Upper lobe of left lung (tissue), 4 donors: ENCODE measurements at regions not wholly inside any gene's neighbourhood (a gene's known extent, or its start where the extent isn't known, plus 50 kb on each side); places are given as distances from the start of the nearest gene placed in this dataset.

Experiments
- EP300 ChIP-seq, 4 donors: sonication (generic); formaldehyde crosslinking; IDR thresholded peaks; one replicate each; pipeline ENCODE4 v1.5.1; 2017; ENCODE audit warnings: antibody characterized with exemption in 4 of 4, control low read depth in 2 of 4
- TF ChIP-seq, protein P1 (sequence below), 6 experiments: fragments of 450-650 bp in 4 of 6; fragments of 200-600 bp in 2 of 6; sonication (generic) in 2 of 6; IDR thresholded peaks; one replicate each; pipeline ENCODE4 v1.5.1; 2016 to 2019; ENCODE audit warnings: antibody characterized with exemption in 6 of 6

DNA sequence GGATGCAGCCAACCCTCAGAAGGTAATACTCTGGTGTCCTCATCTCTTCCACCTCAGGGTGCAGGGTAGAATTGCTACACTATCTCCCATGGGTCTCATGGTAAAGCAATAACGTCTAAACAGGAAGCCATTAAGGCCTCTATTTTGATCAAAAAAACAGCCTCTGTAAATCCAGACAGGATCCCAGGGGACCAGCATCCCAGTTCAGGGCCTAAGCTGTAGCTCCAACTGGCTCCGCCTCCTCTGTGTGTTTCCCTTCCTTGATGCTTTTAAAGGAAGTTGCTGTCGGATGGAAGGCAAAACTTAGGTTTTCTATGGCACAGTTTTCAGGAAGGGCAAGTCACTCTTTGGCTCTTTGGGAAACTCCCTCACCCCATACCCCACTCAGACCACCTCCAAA lies 222.0 kb downstream of the MAFB start:
- TF ChIP-seq, protein P1, sequence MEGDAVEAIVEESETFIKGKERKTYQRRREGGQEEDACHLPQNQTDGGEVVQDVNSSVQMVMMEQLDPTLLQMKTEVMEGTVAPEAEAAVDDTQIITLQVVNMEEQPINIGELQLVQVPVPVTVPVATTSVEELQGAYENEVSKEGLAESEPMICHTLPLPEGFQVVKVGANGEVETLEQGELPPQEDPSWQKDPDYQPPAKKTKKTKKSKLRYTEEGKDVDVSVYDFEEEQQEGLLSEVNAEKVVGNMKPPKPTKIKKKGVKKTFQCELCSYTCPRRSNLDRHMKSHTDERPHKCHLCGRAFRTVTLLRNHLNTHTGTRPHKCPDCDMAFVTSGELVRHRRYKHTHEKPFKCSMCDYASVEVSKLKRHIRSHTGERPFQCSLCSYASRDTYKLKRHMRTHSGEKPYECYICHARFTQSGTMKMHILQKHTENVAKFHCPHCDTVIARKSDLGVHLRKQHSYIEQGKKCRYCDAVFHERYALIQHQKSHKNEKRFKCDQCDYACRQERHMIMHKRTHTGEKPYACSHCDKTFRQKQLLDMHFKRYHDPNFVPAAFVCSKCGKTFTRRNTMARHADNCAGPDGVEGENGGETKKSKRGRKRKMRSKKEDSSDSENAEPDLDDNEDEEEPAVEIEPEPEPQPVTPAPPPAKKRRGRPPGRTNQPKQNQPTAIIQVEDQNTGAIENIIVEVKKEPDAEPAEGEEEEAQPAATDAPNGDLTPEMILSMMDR (IDR thresholded peaks at IDR 0.05), result no peak
- no peak for TF ChIP-seq EP300 (IDR thresholded peaks at IDR 0.05)
